ENCODE measurements at regions not wholly inside any gene's neighbourhood (a gene's known extent, or its start where the extent isn't known, plus 50 kb on each side); places are given as distances from the start of the nearest gene placed in this dataset.
"Not testable (repeated sequence)": the region's sequence is repeated elsewhere in the genome, so short reads cannot be mapped to it uniquely, and the experiment has no call there.

DNA sequence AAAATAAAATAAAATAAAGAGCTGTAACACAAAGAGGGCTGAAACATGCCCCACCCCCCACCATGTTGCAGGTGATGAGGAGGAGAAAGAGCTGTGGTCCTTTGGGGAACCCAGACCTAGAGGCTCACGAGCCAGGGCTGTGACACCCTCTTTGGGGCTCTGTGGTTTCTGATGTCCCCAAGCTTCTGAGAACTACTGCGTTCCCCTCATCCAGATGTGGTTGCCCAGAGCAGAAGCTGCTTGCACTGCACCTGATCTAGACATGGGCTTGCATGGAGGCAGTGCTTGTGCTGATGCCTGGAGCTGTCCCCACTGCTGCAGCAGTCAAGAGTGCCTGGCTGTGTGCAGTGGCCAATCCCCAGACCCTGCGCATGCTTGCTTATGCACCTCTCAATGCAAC is 687.9 kb upstream of the ACVR2A start:
- DNase-seq (ENCODE audit: low read depth in 3 of 3, low spot score in 1 of 3) = no peak

DNA sequence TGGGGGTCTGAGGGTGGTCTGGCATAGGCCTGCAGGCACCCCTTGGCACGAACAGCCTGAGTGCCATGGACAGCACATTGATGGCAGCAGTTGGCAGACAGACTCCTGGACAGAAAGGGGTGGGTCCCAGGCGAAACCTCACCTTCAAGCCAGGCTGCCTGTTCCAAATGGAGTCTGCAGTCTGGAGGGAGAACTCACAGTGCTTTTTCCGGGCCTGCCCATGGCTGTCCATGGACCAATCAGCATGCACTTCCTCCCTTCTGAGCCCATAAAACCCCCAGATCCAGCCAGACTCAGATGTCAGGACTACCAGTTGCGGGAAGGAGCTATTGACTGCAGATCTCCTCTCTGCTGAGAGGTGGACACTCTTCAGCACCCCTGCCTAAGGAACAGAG is 694.6 kb upstream of the ACVR2A start:
- no peak for DNase-seq (ENCODE audit: low read depth in 3 of 3, low spot score in 1 of 3)

DNA sequence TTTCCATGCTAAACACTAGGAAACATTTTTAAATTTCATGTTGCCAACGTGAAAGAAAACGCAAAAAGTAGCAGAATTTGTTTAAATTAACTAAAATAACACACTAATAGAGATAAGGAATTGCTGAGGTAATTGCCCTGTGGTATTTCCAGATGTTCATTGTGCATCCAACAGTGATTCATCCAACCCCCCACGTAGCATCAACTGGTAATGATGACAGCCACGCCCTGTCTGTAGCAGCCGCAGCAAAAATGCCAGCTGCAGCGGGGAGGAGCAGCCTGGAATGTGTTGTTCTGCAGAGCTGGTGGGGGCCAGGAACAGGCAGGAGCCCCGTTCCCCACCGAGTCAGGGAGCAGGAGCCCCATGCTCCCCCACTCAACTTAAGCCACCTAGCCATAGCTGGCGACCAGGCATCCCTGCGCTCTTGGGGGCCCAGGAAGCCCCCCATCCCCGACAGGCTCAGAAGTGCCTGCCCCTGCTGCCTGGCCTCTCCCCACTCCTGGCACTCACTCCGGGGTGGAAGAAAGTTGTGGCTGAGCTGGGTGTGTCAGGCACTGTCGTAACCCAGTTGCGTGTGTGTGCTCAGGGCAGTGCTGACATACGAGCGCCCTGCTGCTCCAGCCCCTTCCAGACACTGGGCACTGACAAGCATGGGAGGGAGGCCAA is 695.1 kb upstream of the ACVR2A start:
- DNase-seq (ENCODE audit: low read depth in 3 of 3, low spot score in 1 of 3) = no peak

- no peak for DNase-seq (ENCODE audit: low read depth in 3 of 3, low spot score in 1 of 3)
Observed at GRCh38 chr2:147147802-147148201, 697.0 kb upstream of the ACVR2A start.

GRCh38 chr2:147141930-147142329 is 702.9 kb upstream of the ACVR2A start:
- DNase-seq (ENCODE audit: low read depth in 3 of 3, low spot score in 1 of 3) = no peak

- DNase-seq (ENCODE audit: low read depth in 3 of 3, low spot score in 1 of 3) = not testable (repeated sequence)
Observed at GRCh38 chr2:147139732-147140131, 705.1 kb upstream of the ACVR2A start.

DNA sequence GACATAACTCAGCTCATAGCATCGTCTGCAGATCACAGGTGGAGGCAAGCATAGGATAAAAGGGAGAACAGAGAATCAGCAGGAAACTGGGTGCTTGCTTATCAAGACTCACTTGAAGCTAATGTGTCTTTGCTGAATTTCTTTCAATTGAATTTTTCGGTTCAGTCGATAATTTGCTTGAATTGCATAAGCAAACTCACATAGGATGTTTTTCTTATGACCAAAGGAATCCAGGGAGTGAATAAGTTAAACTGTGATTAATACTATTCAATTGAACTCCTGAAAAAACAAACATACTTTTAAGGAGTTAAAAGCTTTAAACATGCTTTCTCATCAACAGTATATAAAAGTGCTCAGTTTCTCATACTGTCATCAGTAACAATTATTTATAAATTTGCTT is 707.1 kb upstream of the ACVR2A start:
- no peak for DNase-seq (ENCODE audit: low read depth in 3 of 3, low spot score in 1 of 3)

DNA sequence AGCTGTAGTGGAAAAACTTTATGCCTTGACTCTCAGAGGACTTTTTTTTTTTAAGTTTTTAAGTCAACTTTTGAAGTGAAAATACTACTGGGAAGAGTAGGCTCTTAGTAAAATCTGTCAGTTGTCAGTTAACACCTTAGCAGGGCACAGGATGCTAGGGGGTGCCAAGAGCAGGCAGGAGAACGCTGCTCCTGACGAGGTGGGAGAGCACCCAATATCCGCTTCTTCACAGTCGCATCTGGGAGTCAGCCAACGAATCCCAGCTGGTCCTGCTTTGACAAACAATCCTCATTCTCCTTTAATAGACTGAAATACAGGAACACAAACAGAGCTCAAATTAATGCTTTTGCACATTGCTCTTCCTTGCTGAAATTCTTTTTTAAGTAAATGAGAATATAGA is 709.5 kb upstream of the ACVR2A start:
- DNase-seq (ENCODE audit: low read depth in 3 of 3, low spot score in 1 of 3) = no peak

- DNase-seq (ENCODE audit: low read depth in 3 of 3, low spot score in 1 of 3) = no peak
Observed at GRCh38 chr2:147133286-147133908, 711.4 kb upstream of the ACVR2A start.

DNA sequence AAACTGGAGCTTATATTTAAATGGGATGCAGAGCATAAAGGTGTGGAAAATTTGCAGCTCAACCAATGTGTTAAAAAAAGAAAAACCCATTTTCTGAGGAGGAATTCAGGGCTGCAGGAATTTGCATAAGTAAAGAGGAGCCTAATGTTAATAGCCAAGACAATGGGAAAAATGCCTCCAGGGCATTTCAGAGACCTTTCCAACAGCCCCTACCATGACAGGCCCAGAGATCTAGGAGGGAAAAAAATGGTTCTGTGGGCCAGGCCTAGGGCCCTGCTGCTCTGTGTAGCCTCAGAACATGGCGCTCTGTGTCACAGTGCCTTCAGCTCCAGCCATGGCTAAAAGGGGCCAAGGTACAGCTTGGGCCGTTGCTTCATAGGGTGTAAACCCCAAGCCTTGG is 719.7 kb upstream of the ACVR2A start:
- DNase-seq (ENCODE audit: low read depth in 3 of 3, low spot score in 1 of 3) = no peak

DNA sequence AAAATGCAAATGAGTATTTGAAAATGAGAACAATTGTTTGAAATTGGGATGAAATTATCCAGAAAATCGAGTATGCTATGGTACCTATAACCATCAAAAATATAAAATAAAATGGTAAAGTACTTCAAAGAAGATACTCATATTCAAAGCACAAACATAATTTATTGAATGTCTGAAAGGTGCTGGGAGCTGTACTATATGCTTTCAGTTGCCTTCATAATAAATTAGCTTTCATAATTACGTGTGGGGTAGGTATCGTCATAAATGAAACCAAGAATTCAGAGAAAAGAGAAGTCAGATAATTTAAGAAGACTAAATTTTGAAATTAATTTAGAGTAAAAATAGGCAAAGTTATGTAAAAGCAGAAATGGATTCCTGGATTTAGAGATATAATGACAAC is 721.9 kb upstream of the ACVR2A start:
- DNase-seq (ENCODE audit: low read depth in 3 of 3, low spot score in 1 of 3) = no peak

GRCh38 chr2:147110962-147111361 is 733.9 kb upstream of the ACVR2A start:
- DNase-seq (ENCODE audit: low read depth in 3 of 3, low spot score in 1 of 3) = no peak

- DNase-seq (ENCODE audit: low read depth in 3 of 3, low spot score in 1 of 3) = no peak
Observed at GRCh38 chr2:147110317-147110716, 734.5 kb upstream of the ACVR2A start.

DNA sequence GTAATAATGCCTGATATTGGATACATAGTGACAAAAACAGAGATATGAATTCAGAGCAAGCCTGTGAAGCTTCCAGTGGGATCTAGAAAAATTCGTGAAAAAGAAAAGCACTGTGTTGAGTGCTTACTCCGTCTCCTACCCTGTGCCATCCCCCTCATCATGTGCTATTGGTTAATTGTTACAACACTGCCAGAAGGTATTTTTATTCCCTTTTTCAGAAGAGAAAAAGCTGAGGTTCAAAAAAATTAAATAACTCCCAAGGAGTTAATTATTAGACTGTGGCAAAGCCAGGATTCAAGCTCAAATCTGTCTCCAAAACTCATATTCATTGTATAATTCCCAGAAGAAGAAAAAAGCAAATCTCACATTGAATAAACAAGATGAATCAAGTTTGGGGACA is 735.5 kb upstream of the ACVR2A start:
- no peak for DNase-seq (ENCODE audit: low read depth in 3 of 3, low spot score in 1 of 3)

DNA sequence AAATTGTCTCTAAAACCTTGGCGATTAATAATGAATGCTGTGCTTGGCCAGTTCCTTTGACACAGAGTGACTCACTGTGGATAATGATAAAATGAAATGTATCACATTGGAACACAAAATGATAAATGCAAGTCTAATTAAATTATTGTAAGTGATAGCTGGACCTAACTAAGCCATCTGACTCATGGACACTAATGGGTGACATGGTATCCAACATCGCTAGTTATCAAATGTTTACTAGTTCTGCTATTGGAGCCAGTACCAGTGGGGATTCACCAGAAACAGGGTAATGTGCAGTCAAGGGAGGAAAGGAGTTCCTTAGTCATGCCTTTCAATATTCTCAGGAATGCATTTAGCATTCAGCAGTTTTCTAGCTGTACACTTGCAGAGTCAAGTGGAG is 736.3 kb upstream of the ACVR2A start:
- no peak for DNase-seq (ENCODE audit: low read depth in 3 of 3, low spot score in 1 of 3)

DNA sequence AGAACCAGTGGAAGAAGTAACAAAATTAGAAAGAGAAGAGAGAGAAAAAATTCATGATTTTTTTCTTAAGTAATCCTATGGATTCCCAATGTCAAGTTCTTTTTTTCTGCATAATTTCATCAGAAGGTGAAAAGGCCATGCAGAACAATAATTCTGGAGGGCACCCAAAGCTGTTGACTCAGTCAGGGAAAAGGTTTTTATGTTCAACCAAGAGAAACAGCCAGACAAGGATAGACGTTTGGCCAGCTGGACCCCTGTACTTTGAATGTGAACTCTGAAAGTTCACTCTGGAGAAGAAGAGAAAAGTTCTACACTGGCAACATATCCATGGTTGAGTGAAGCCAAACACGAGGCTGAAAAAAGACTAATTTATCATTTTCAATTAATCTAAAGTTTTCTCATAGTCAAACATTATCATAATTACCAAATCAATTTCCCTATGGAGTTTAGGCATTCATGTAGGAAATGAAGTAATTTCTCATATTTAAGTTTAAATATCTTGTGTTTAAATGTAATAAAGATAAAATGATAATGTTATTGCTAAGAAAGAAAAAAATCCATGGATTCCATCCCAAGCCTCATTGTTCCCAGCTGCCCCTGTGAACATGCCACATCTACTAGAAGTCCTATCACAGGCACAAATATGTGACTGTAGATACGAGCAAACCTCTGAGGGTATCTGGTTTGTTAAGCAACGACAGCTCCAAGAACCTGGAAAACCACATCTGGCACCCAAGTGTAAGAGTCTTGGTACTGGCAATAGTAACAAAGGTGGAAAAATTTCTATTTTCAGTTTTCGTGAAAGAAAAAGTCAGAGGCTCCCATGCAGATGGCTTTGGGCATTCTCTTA is 742.7 kb upstream of the ACVR2A start:
- no peak for DNase-seq (ENCODE audit: low read depth in 3 of 3, low spot score in 1 of 3)

GRCh38 chr2:147100406-147101035 is 744.3 kb upstream of the ACVR2A start:
- no peak for DNase-seq (ENCODE audit: low read depth in 3 of 3, low spot score in 1 of 3)

DNA sequence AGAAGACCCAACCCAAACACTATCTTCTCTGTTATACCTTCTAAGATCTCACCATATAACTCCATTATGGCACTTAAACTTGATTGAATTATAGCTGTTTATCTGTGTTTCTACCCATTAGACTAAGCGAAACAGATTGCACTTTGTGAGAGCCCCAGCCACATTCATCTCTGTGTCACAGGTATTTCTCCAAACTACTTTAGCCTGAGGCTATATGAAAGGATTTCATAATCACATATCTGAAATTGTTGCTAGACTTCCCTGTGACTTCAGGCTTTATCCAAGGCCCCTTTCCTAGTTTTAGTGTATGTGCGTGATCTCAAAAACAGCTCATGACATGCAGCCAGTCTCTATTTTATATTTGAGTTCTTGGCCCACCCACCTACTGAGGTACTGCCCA is 745.0 kb upstream of the ACVR2A start:
- no peak for DNase-seq (ENCODE audit: low read depth in 3 of 3, low spot score in 1 of 3)

DNA sequence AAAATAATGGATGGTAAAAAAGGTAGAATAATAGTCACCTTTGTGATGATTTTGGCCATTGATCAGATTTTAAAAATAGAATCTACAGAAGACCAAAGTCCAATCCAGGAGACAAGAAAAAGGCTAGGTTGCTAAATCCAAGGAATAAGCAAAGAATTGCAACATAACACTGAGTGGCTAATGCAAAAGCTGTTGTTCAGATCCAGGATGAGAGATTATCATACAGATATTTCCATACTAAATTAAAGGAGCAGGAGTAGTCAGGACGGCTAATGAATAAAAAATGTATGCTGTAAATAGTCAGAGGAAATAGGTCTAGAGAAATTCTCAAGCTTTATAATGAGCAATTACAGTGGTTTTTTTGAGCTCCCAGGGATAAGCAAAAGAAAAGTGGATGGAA is 745.9 kb upstream of the ACVR2A start:
- DNase-seq (ENCODE audit: low read depth in 3 of 3, low spot score in 1 of 3) = no peak

DNA sequence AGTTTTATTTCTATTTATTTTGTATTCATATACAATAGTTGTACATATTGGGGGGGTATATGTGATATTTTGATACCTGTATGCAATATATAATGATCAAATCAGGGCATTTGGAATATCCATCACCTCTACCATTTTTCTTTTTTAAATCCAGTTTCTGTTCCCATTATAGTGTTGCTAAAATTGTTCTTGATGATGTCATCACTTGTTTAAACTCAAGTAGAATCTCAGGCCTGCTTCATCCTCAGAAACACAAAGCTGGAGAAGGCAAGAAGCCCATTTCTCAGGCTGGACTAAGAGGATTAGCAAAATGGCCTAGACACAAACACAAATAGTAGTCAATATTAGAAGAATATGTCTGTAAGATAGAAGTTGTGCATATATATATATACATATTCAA is 747.1 kb upstream of the ACVR2A start:
- no peak for DNase-seq (ENCODE audit: low read depth in 3 of 3, low spot score in 1 of 3)

- DNase-seq (ENCODE audit: low read depth in 3 of 3, low spot score in 1 of 3) = no peak
Observed at GRCh38 chr2:147096671-147097070, 748.2 kb upstream of the ACVR2A start.

DNA sequence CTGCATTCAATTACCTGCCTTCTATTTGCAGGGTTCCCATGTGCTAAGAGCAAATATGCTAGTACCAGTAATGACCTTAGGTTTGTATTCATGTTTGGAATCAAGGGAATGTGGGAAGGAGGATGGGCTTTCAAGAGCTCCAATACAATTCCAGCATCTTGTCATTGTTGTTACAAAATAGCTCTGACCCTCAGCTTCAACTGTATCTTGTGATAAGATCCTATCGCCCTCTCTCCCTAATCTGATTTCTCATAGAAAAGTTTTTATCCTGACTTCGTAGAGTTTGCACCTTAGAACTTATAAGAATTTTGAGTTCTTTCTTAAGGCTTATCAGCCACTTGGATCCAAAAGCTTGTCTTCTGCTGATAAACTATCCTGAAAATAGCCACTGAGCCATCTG is 749.5 kb upstream of the ACVR2A start:
- DNase-seq (ENCODE audit: low read depth in 3 of 3, low spot score in 1 of 3) = no peak
